HEK293 (cell line): ENCODE measurements at regions not wholly inside any gene's neighbourhood (a gene's known extent, or its start where the extent isn't known, plus 50 kb on each side); places are given as distances from the start of the nearest gene placed in this dataset.

Source experiments
- CTCF ChIA-PET: fragments of 350-600 bp; formaldehyde crosslinking; extraction: SDS; loops from one replicate; lab custom pipeline; 2021; ENCODE audit warnings: antibody characterized with exemption; lab: Yijun Ruan, JAX
- POLR2A ChIA-PET: fragments of 300-600 bp; formaldehyde crosslinking; extraction: SDS; loops from one replicate; lab custom pipeline; 2020; ENCODE audit warnings: antibody characterized with exemption, inconsistent platforms; lab: Yijun Ruan, JAX
- H3K27ac ChIP-seq: fragments of 200-500 bp; sonication (Bioruptor generic); 2 replicates; pipeline ENCODE4 v1.5.1; 2014; ENCODE audit warnings: low read depth, low read length, control low read depth, inconsistent platforms; ENCODE audit errors: extremely low read depth
- H3K36me3 ChIP-seq, 2 experiments: fragments of 200-500 bp in 1 of 2; sonication (Bioruptor generic) in 1 of 2; 1 replicate in 1 of 2; 2 replicates in 1 of 2; pipeline ENCODE4 v1.5.1; 2014 to 2017; ENCODE audit warnings: inconsistent platforms in 2 of 2, low read length in 2 of 2; ENCODE audit not compliant: control insufficient read depth in 2 of 2, insufficient read depth in 1 of 2
- H3K4me1 ChIP-seq: fragments of 200-500 bp; sonication (Bioruptor generic); 2 replicates; pipeline ENCODE4 v1.5.1; 2014; ENCODE audit warnings: mild to moderate bottlenecking, low read length, inconsistent platforms; ENCODE audit not compliant: control insufficient read depth, insufficient read depth
- H3K4me3 ChIP-seq: 2 replicates; pipeline ENCODE4 v1.5.1; 2011; ENCODE audit warnings: low read depth, mild to moderate bottlenecking, control low read depth, low read length, moderate library complexity
- H3K9me3 ChIP-seq: fragments of 200-500 bp; sonication (Bioruptor generic); 2 replicates; pipeline ENCODE4 v1.5.1; 2014; ENCODE audit warnings: low read depth, low read length, inconsistent platforms; ENCODE audit not compliant: control insufficient read depth, insufficient read depth
- KLF10 ChIP-seq: fragments of 450-650 bp; IDR thresholded peaks from 2 replicates; pipeline ENCODE4 v1.5.1; 2018; ENCODE audit warnings: missing biosample characterization, mild to moderate bottlenecking, missing genetic modification characterization
- OVOL3 ChIP-seq: fragments of 450-650 bp; formaldehyde crosslinking; IDR thresholded peaks from 2 replicates; pipeline ENCODE4 v1.5.1; 2016; ENCODE audit warnings: missing biosample characterization, missing genetic modification characterization
- SCRT2 ChIP-seq: fragments of 450-650 bp; formaldehyde crosslinking; IDR thresholded peaks from 2 replicates; pipeline ENCODE4 v1.5.1; 2016; ENCODE audit warnings: missing biosample characterization, missing genetic modification characterization
- ZNF112 ChIP-seq: fragments of 450-650 bp; formaldehyde crosslinking; IDR thresholded peaks from 2 replicates; pipeline ENCODE4 v1.5.0; 2017; ENCODE audit warnings: missing biosample characterization, missing genetic modification characterization
- ZNF133 ChIP-seq: fragments of 450-650 bp; formaldehyde crosslinking; IDR thresholded peaks from 2 replicates; pipeline ENCODE4 v1.5.1; 2016; ENCODE audit warnings: missing biosample characterization, missing genetic modification characterization
- ZNF138 ChIP-seq: fragments of 450-650 bp; formaldehyde crosslinking; IDR thresholded peaks from 2 replicates; pipeline ENCODE4 v1.5.1; 2016; ENCODE audit warnings: missing biosample characterization, missing genetic modification characterization, borderline replicate concordance
- ZNF248 ChIP-seq: fragments of 450-650 bp; formaldehyde crosslinking; IDR thresholded peaks from 2 replicates; pipeline ENCODE4 v1.5.1; 2017; ENCODE audit warnings: missing biosample characterization, missing genetic modification characterization
- ZNF274 ChIP-seq, 2 experiments: fragments of 200-500 bp in 1 of 2; fragments of 450-650 bp in 1 of 2; sonication (Bioruptor generic) in 1 of 2; formaldehyde crosslinking in 1 of 2; IDR thresholded peaks; 2 replicates each; pipeline versions ENCODE4 v1.5.1 to v1.6.1; 2014 to 2016; ENCODE audit warnings: borderline replicate concordance in 1 of 2, inconsistent platforms in 1 of 2, low read length in 1 of 2, missing biosample characterization in 1 of 2, missing genetic modification characterization in 1 of 2
- ZNF366 ChIP-seq: fragments of 450-650 bp; formaldehyde crosslinking; conservative IDR thresholded peaks from 2 replicates; pipeline ENCODE4 v1.5.1; 2016; ENCODE audit warnings: missing biosample characterization, missing genetic modification characterization
- ZNF394 ChIP-seq: fragments of 450-650 bp; formaldehyde crosslinking; IDR thresholded peaks from 2 replicates; pipeline ENCODE4 v1.5.1; 2016; ENCODE audit warnings: missing biosample characterization, missing genetic modification characterization, mild to moderate bottlenecking, moderate library complexity, borderline replicate concordance
- ZNF48 ChIP-seq: fragments of 450-650 bp; formaldehyde crosslinking; IDR thresholded peaks from 2 replicates; pipeline ENCODE4 v1.5.1; 2016; ENCODE audit warnings: missing biosample characterization, missing genetic modification characterization
- ZNF621 ChIP-seq: fragments of 450-650 bp; formaldehyde crosslinking; IDR thresholded peaks from 2 replicates; pipeline ENCODE4 v1.5.1; 2017; ENCODE audit warnings: missing biosample characterization, missing genetic modification characterization
- ZNF660 ChIP-seq: fragments of 450-650 bp; IDR thresholded peaks from 2 replicates; pipeline ENCODE4 v1.5.1; 2018; ENCODE audit warnings: missing biosample characterization, mild to moderate bottlenecking, missing genetic modification characterization
- ZNF670 ChIP-seq: fragments of 450-650 bp; formaldehyde crosslinking; IDR thresholded peaks from 2 replicates; pipeline ENCODE4 v1.5.1; 2016; ENCODE audit warnings: missing biosample characterization, missing genetic modification characterization, low read depth
- ZNF777 ChIP-seq: fragments of 450-650 bp; formaldehyde crosslinking; IDR thresholded peaks from 2 replicates; pipeline ENCODE4 v1.5.1; 2017; ENCODE audit warnings: missing biosample characterization, missing genetic modification characterization, borderline replicate concordance
- TF ChIP-seq, protein P1 (sequence below): fragments of 450-650 bp; formaldehyde crosslinking; IDR thresholded peaks from 2 replicates; pipeline ENCODE4 v1.5.1; 2017; ENCODE audit warnings: missing biosample characterization, missing genetic modification characterization
- TF ChIP-seq, protein P2 (sequence below): fragments of 450-650 bp; formaldehyde crosslinking; IDR thresholded peaks from 2 replicates; pipeline ENCODE4 v1.5.1; 2016; ENCODE audit warnings: missing biosample characterization, missing genetic modification characterization
- TF ChIP-seq, protein P3 (sequence below): fragments of 450-650 bp; formaldehyde crosslinking; IDR thresholded peaks from 2 replicates; pipeline ENCODE4 v1.5.1; 2016; ENCODE audit warnings: missing biosample characterization, missing genetic modification characterization
- TF ChIP-seq, protein P4 (sequence below): fragments of 450-650 bp; formaldehyde crosslinking; IDR thresholded peaks from 2 replicates; pipeline ENCODE4 v1.5.1; 2016; ENCODE audit warnings: missing biosample characterization, missing genetic modification characterization, borderline replicate concordance
- TF ChIP-seq, protein P5 (sequence below): fragments of 450-650 bp; IDR thresholded peaks from 2 replicates; pipeline ENCODE4 v1.5.1; 2018; ENCODE audit warnings: missing biosample characterization, mild to moderate bottlenecking, missing genetic modification characterization
- TF ChIP-seq, protein P6 (sequence below): fragments of 450-650 bp; formaldehyde crosslinking; IDR thresholded peaks from 2 replicates; pipeline ENCODE4 v1.5.1; 2016; ENCODE audit warnings: missing biosample characterization, missing genetic modification characterization
- TF ChIP-seq, protein P7 (sequence below): fragments of 450-650 bp; formaldehyde crosslinking; IDR thresholded peaks from 2 replicates; pipeline ENCODE4 v1.5.1; 2016; ENCODE audit warnings: missing biosample characterization, missing genetic modification characterization
- TF ChIP-seq, protein P8 (sequence below): fragments of 450-650 bp; formaldehyde crosslinking; IDR thresholded peaks from 2 replicates; pipeline ENCODE4 v1.5.1; 2016; ENCODE audit warnings: missing biosample characterization, missing genetic modification characterization

DNA sequence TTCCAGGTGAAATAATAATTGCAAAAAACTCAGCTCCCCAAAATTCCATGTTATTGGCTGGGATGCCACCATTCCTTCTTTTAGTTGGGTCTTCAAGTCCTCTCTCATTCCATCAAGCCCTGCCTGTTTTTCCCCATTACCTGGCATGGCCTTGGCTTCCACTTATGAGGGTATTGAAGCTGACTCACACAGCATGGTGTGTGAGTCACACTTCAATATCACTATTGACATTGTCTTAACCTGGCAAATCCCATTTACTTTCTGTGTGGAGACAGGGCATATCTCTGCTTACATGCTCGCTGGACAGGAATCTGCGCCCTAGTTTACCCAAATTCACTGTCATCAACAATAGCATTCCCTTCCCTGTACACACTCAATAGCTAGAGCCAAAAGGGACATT, 1806.8 kb downstream of the BRINP3 start:
- Histone ChIP-seq H3K4me3 (no peak overlapping the region), H3K27ac (no peak overlapping the region), H3K4me1 (no peaks in the 10 kb centered on the region), H3K9me3 (no peaks in the 10 kb centered on the region), H3K36me3 (no peaks in the 10 kb centered on the region)
- POLR2A ChIA-PET: no interaction called here
- CTCF ChIA-PET: interaction anchor here (0.7 kb wide), 1 partner anchor 68 kb away, joined by 3 read pairs; no protein-coding TSS in a partner anchor
- TF ChIP-seq ZNF48 (tag by site-specific recombination) (no peak), ZNF621 (no peak), OVOL3 (tag by site-specific recombination) (no peak), ZNF660 (no peak), ZNF248 (tag by site-specific recombination) (no peak), ZNF366 (no peak), ZNF133 (no peak), ZNF670 (no peak), KLF10 (no peak), ZNF394 (tag by site-specific recombination) (no peak)
- TF ChIP-seq, protein P1, sequence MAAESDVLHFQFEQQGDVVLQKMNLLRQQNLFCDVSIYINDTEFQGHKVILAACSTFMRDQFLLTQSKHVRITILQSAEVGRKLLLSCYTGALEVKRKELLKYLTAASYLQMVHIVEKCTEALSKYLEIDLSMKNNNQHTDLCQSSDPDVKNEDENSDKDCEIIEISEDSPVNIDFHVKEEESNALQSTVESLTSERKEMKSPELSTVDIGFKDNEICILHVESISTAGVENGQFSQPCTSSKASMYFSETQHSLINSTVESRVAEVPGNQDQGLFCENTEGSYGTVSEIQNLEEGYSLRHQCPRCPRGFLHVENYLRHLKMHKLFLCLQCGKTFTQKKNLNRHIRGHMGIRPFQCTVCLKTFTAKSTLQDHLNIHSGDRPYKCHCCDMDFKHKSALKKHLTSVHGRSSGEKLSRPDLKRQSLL (tag by site-specific recombination): no peak
- TF ChIP-seq, protein P2, sequence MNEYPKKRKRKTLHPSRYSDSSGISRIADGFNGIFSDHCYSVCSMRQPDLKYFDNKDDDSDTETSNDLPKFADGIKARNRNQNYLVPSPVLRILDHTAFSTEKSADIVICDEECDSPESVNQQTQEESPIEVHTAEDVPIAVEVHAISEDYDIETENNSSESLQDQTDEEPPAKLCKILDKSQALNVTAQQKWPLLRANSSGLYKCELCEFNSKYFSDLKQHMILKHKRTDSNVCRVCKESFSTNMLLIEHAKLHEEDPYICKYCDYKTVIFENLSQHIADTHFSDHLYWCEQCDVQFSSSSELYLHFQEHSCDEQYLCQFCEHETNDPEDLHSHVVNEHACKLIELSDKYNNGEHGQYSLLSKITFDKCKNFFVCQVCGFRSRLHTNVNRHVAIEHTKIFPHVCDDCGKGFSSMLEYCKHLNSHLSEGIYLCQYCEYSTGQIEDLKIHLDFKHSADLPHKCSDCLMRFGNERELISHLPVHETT (tag by site-specific recombination): no peak
- TF ChIP-seq, protein P3, sequence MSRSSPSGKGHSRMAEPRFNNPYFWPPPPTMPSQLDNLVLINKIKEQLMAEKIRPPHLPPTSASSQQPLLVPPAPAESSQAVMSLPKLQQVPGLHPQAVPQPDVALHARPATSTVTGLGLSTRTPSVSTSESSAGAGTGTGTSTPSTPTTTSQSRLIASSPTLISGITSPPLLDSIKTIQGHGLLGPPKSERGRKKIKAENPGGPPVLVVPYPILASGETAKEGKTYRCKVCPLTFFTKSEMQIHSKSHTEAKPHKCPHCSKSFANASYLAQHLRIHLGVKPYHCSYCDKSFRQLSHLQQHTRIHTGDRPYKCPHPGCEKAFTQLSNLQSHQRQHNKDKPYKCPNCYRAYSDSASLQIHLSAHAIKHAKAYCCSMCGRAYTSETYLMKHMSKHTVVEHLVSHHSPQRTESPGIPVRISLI (tag by site-specific recombination): no peak

DNA sequence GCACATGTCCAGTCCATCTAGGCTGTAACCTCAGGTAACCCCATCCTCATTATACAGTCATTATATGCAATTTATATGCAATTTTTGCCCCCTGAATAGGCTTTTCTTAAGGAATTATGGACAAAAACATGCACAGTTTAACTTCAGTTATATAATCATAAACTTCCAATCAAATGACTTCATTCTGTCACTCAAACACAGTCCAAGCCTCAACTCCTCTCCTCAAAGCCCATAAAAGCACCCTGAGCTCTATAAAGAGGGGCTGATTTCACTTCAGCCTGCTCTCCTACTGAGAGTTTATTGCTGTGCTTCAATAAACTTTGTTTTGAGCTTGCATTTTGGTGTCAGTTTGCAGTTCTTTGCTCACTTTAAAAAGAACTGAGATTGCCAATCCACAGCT, 1805.5 kb downstream of the BRINP3 start:
- no peaks in the 10 kb centered on the region for H3K4me1 ChIP-seq
- CTCF ChIA-PET: no interaction called here
- no peak for TF ChIP-seq ZNF138
- TF ChIP-seq, protein P4, sequence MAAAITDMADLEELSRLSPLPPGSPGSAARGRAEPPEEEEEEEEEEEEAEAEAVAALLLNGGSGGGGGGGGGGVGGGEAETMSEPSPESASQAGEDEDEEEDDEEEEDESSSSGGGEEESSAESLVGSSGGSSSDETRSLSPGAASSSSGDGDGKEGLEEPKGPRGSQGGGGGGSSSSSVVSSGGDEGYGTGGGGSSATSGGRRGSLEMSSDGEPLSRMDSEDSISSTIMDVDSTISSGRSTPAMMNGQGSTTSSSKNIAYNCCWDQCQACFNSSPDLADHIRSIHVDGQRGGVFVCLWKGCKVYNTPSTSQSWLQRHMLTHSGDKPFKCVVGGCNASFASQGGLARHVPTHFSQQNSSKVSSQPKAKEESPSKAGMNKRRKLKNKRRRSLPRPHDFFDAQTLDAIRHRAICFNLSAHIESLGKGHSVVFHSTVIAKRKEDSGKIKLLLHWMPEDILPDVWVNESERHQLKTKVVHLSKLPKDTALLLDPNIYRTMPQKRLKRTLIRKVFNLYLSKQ (tag by site-specific recombination): no peak
- TF ChIP-seq, protein P5, sequence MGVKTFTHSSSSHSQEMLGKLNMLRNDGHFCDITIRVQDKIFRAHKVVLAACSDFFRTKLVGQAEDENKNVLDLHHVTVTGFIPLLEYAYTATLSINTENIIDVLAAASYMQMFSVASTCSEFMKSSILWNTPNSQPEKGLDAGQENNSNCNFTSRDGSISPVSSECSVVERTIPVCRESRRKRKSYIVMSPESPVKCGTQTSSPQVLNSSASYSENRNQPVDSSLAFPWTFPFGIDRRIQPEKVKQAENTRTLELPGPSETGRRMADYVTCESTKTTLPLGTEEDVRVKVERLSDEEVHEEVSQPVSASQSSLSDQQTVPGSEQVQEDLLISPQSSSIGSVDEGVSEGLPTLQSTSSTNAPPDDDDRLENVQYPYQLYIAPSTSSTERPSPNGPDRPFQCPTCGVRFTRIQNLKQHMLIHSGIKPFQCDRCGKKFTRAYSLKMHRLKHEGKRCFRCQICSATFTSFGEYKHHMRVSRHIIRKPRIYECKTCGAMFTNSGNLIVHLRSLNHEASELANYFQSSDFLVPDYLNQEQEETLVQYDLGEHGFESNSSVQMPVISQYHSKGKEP: no peak
- TF ChIP-seq ZNF112: no peak
- TF ChIP-seq, protein P6, sequence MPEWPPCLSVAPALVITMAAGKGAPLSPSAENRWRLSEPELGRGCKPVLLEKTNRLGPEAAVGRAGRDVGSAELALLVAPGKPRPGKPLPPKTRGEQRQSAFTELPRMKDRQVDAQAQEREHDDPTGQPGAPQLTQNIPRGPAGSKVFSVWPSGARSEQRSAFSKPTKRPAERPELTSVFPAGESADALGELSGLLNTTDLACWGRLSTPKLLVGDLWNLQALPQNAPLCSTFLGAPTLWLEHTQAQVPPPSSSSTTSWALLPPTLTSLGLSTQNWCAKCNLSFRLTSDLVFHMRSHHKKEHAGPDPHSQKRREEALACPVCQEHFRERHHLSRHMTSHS: no peak
- TF ChIP-seq ZNF777 (tag by site-specific recombination): no peak
- TF ChIP-seq, protein P7, sequence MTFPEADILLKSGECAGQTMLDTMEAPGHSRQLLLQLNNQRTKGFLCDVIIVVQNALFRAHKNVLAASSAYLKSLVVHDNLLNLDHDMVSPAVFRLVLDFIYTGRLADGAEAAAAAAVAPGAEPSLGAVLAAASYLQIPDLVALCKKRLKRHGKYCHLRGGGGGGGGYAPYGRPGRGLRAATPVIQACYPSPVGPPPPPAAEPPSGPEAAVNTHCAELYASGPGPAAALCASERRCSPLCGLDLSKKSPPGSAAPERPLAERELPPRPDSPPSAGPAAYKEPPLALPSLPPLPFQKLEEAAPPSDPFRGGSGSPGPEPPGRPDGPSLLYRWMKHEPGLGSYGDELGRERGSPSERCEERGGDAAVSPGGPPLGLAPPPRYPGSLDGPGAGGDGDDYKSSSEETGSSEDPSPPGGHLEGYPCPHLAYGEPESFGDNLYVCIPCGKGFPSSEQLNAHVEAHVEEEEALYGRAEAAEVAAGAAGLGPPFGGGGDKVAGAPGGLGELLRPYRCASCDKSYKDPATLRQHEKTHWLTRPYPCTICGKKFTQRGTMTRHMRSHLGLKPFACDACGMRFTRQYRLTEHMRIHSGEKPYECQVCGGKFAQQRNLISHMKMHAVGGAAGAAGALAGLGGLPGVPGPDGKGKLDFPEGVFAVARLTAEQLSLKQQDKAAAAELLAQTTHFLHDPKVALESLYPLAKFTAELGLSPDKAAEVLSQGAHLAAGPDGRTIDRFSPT (tag by site-specific recombination): no peak
- no peak for TF ChIP-seq ZNF366
- no peak for TF ChIP-seq ZNF274 (IDR thresholded peaks at IDR 0.05; ENCODE audit: low read length)
- no peak for TF ChIP-seq ZNF274 (tag by site-specific recombination; IDR thresholded peaks at IDR 0.05; ENCODE audit: borderline replicate concordance)
- TF ChIP-seq, protein P8, sequence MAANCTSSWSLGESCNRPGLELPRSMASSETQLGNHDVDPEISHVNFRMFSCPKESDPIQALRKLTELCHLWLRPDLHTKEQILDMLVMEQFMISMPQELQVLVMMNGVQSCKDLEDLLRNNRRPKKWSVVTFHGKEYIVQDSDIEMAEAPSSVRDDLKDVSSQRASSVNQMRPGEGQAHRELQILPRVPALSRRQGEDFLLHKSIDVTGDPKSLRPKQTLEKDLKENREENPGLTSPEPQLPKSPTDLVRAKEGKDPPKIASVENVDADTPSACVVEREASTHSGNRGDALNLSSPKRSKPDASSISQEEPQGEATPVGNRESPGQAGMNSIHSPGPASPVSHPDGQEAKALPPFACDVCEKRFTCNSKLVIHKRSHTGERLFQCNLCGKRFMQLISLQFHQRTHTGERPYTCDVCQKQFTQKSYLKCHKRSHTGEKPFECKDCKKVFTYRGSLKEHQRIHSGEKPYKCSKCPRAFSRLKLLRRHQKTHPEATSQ (tag by site-specific recombination): no peak
- TF ChIP-seq SCRT2 (tag by site-specific recombination): no peak

More for the DNA sequence above, 1805.5 kb downstream of the BRINP3 start:
- no peaks in the 10 kb centered on the region for H3K9me3 ChIP-seq
- POLR2A ChIA-PET: no interaction called here
- H3K27ac ChIP-seq: no peak overlapping the region
- H3K4me3 ChIP-seq: no peak overlapping the region
- H3K36me3 ChIP-seq: no peaks in the 10 kb centered on the region
